HEK293 (cell line): ENCODE measurements at regions not wholly inside any gene's neighbourhood (a gene's known extent, or its start where the extent isn't known, plus 50 kb on each side); places are given as distances from the start of the nearest gene placed in this dataset.

Source experiments
- CTCF ChIA-PET: fragments of 350-600 bp; formaldehyde crosslinking; extraction: SDS; loops from one replicate; lab custom pipeline; 2021; ENCODE audit warnings: antibody characterized with exemption; lab: Yijun Ruan, JAX
- POLR2A ChIA-PET: fragments of 300-600 bp; formaldehyde crosslinking; extraction: SDS; loops from one replicate; lab custom pipeline; 2020; ENCODE audit warnings: antibody characterized with exemption, inconsistent platforms; lab: Yijun Ruan, JAX
- H3K27ac ChIP-seq: fragments of 200-500 bp; sonication (Bioruptor generic); 2 replicates; pipeline ENCODE4 v1.5.1; 2014; ENCODE audit warnings: low read depth, low read length, control low read depth, inconsistent platforms; ENCODE audit errors: extremely low read depth
- H3K36me3 ChIP-seq, 2 experiments: fragments of 200-500 bp in 1 of 2; sonication (Bioruptor generic) in 1 of 2; 1 replicate in 1 of 2; 2 replicates in 1 of 2; pipeline ENCODE4 v1.5.1; 2014 to 2017; ENCODE audit warnings: inconsistent platforms in 2 of 2, low read length in 2 of 2; ENCODE audit not compliant: control insufficient read depth in 2 of 2, insufficient read depth in 1 of 2
- H3K4me1 ChIP-seq: fragments of 200-500 bp; sonication (Bioruptor generic); 2 replicates; pipeline ENCODE4 v1.5.1; 2014; ENCODE audit warnings: mild to moderate bottlenecking, low read length, inconsistent platforms; ENCODE audit not compliant: control insufficient read depth, insufficient read depth
- H3K4me3 ChIP-seq: 2 replicates; pipeline ENCODE4 v1.5.1; 2011; ENCODE audit warnings: low read depth, mild to moderate bottlenecking, control low read depth, low read length, moderate library complexity
- H3K9me3 ChIP-seq: fragments of 200-500 bp; sonication (Bioruptor generic); 2 replicates; pipeline ENCODE4 v1.5.1; 2014; ENCODE audit warnings: low read depth, low read length, inconsistent platforms; ENCODE audit not compliant: control insufficient read depth, insufficient read depth
- HOXD13 ChIP-seq: sonication (generic); formaldehyde crosslinking; IDR thresholded peaks from 2 replicates; pipeline ENCODE4 v1.8.0; 2022; ENCODE audit warnings: missing genetic modification reagents, borderline replicate concordance
- OSR2 ChIP-seq: fragments of 450-650 bp; formaldehyde crosslinking; IDR thresholded peaks from 2 replicates; pipeline ENCODE4 v1.5.1; 2016; ENCODE audit warnings: missing biosample characterization, missing genetic modification characterization
- RBAK ChIP-seq: fragments of 450-650 bp; formaldehyde crosslinking; IDR thresholded peaks from 2 replicates; pipeline ENCODE4 v1.5.1; 2016; ENCODE audit warnings: missing biosample characterization, missing genetic modification characterization
- ZBTB10 ChIP-seq: fragments of 450-650 bp; formaldehyde crosslinking; IDR thresholded peaks from 2 replicates; pipeline ENCODE4 v1.5.1; 2016; ENCODE audit warnings: missing biosample characterization, missing genetic modification characterization
- ZBTB26 ChIP-seq: fragments of 450-650 bp; formaldehyde crosslinking; optimal IDR thresholded peaks from 2 replicates; pipeline ENCODE3; 2016; ENCODE audit warnings: missing biosample characterization, mild to moderate bottlenecking, missing genetic modification characterization
- ZBTB6 ChIP-seq: fragments of 450-650 bp; formaldehyde crosslinking; IDR thresholded peaks from 2 replicates; pipeline ENCODE4 v1.5.1; 2017; ENCODE audit warnings: missing biosample characterization, missing genetic modification characterization
- ZFP41 ChIP-seq: fragments of 450-650 bp; formaldehyde crosslinking; IDR thresholded peaks from 2 replicates; pipeline ENCODE4 v1.5.1; 2016; ENCODE audit warnings: missing biosample characterization, missing genetic modification characterization, borderline replicate concordance
- ZFP69B ChIP-seq: fragments of 450-650 bp; formaldehyde crosslinking; IDR thresholded peaks from 2 replicates; pipeline ENCODE4 v1.5.1; 2016; ENCODE audit warnings: missing biosample characterization, missing genetic modification characterization
- ZIC2 ChIP-seq: fragments of 450-650 bp; formaldehyde crosslinking; IDR thresholded peaks from 2 replicates; pipeline ENCODE4 v1.5.1; 2016; ENCODE audit warnings: missing biosample characterization, missing genetic modification characterization
- ZNF121 ChIP-seq: fragments of 450-650 bp; formaldehyde crosslinking; IDR thresholded peaks from 2 replicates; pipeline ENCODE4 v1.5.1; 2016; ENCODE audit warnings: missing biosample characterization, missing genetic modification characterization
- ZNF138 ChIP-seq: fragments of 450-650 bp; formaldehyde crosslinking; IDR thresholded peaks from 2 replicates; pipeline ENCODE4 v1.5.1; 2016; ENCODE audit warnings: missing biosample characterization, missing genetic modification characterization, borderline replicate concordance
- ZNF24 ChIP-seq: fragments of 450-650 bp; formaldehyde crosslinking; IDR thresholded peaks from 2 replicates; pipeline ENCODE4 v1.5.1; 2016; ENCODE audit warnings: missing biosample characterization, missing genetic modification characterization
- ZNF280D ChIP-seq: fragments of 450-650 bp; formaldehyde crosslinking; IDR thresholded peaks from 2 replicates; pipeline ENCODE4 v1.5.1; 2016; ENCODE audit warnings: missing biosample characterization, missing genetic modification characterization
- ZNF473 ChIP-seq: fragments of 450-650 bp; formaldehyde crosslinking; IDR thresholded peaks from 2 replicates; pipeline ENCODE4 v1.5.1; 2017; ENCODE audit warnings: missing biosample characterization, missing genetic modification characterization
- ZNF544 ChIP-seq: fragments of 450-650 bp; formaldehyde crosslinking; IDR thresholded peaks from 2 replicates; pipeline ENCODE4 v1.5.0; 2017; ENCODE audit warnings: missing biosample characterization, missing genetic modification characterization
- ZNF596 ChIP-seq: fragments of 450-650 bp; IDR thresholded peaks from 2 replicates; pipeline ENCODE4 v1.5.0; 2018; ENCODE audit warnings: missing biosample characterization, mild to moderate bottlenecking, missing genetic modification characterization, moderate library complexity
- ZNF626 ChIP-seq: fragments of 450-650 bp; sonication (Bioruptor Pico); formaldehyde crosslinking; IDR thresholded peaks from 2 replicates; pipeline ENCODE4 v1.5.1; 2018; ENCODE audit warnings: missing biosample characterization, missing genetic modification characterization, inconsistent platforms
- ZNF660 ChIP-seq: fragments of 450-650 bp; IDR thresholded peaks from 2 replicates; pipeline ENCODE4 v1.5.1; 2018; ENCODE audit warnings: missing biosample characterization, mild to moderate bottlenecking, missing genetic modification characterization
- ZNF704 ChIP-seq: fragments of 450-650 bp; formaldehyde crosslinking; IDR thresholded peaks from 2 replicates; pipeline ENCODE4 v1.5.1; 2016; ENCODE audit warnings: missing biosample characterization, missing genetic modification characterization
- ZNF837 ChIP-seq: fragments of 450-650 bp; formaldehyde crosslinking; IDR thresholded peaks from 2 replicates; pipeline ENCODE4 v1.5.1; 2016; ENCODE audit warnings: missing biosample characterization, missing genetic modification characterization

GRCh38 chr5:93247105-93247504, 333.9 kb downstream of the NR2F1-AS1 start:
- ChIA-PET POLR2A (no interaction called here), CTCF (interaction anchor here (0.9 kb wide), 1 partner anchor 10 kb away, joined by 5 read pairs; no protein-coding TSS in a partner anchor)
- H3K9me3 ChIP-seq: no peaks in the 10 kb centered on the region
- H3K27ac ChIP-seq: no peak overlapping the region
- no peaks in the 10 kb centered on the region for H3K36me3 ChIP-seq
- no peak overlapping the region for H3K4me3 ChIP-seq
- H3K4me1 ChIP-seq: peaks cover 9% of the 10 kb centered on the region
- TF ChIP-seq OSR2 (0 out of 2 replicates have a peak, but pooled peaks have one; percentile 13), ZNF280D (tag by site-specific recombination) (no peak)

GRCh38 chr5:93246090-93246855, 334.7 kb downstream of the NR2F1-AS1 start:
- CTCF ChIA-PET: no interaction called here
- Histone ChIP-seq H3K4me1 (peaks cover 9% of the 10 kb centered on the region), H3K9me3 (no peaks in the 10 kb centered on the region), H3K4me3 (no peak overlapping the region), H3K27ac (0 out of 2 replicates have a peak overlapping the region, but pooled peaks have one; percentile 12), H3K36me3 (no peaks in the 10 kb centered on the region)
- POLR2A ChIA-PET: no interaction called here
- no peak for TF ChIP-seq ZNF544 (tag by site-specific recombination)
- no peak for TF ChIP-seq ZNF473 (tag by site-specific recombination)
- no peak for TF ChIP-seq ZNF704
- TF ChIP-seq ZFP41 (tag by site-specific recombination): no peak
- no peak for TF ChIP-seq ZNF660 (tag by site-specific recombination)
- peak; percentile 45; the same call in 1 of the 2 replicates for TF ChIP-seq ZNF596 (tag by site-specific recombination)
- no peak for TF ChIP-seq RBAK (tag by site-specific recombination)
- peak; percentile 96 for TF ChIP-seq ZIC2
- TF ChIP-seq HOXD13 (CRISPR knock-in tag): no peak
- no peak for TF ChIP-seq ZNF837 (tag by site-specific recombination)
- TF ChIP-seq ZBTB10: no peak
- no peak for TF ChIP-seq ZNF626
- TF ChIP-seq ZBTB26 (tag by site-specific recombination): no peak
- no peak for TF ChIP-seq ZFP69B (tag by site-specific recombination)
- TF ChIP-seq ZNF121 (tag by site-specific recombination): no peak
- TF ChIP-seq ZNF280D (tag by site-specific recombination): no peak
- TF ChIP-seq ZBTB6: no peak
- TF ChIP-seq ZNF24 (tag by site-specific recombination): peak; percentile 63
- no peak for TF ChIP-seq ZNF138 (tag by site-specific recombination)
